GM12872 (cell line): ENCODE measurements at regions not wholly inside any gene's neighbourhood (a gene's known extent, or its start where the extent isn't known, plus 50 kb on each side); places are given as distances from the start of the nearest gene placed in this dataset.
A peak's percentile ranks its signal among the peaks of the same experiment; 100 is the strongest.

ENCODE experiments used
- TF ChIP-seq, protein P1 (sequence below): IDR thresholded peaks from 3 replicates; pipeline ENCODE4 v1.5.1; 2011; ENCODE audit warnings: low read depth, mild to moderate bottlenecking, low read length, moderate library complexity; ENCODE audit not compliant: insufficient read depth

DNA sequence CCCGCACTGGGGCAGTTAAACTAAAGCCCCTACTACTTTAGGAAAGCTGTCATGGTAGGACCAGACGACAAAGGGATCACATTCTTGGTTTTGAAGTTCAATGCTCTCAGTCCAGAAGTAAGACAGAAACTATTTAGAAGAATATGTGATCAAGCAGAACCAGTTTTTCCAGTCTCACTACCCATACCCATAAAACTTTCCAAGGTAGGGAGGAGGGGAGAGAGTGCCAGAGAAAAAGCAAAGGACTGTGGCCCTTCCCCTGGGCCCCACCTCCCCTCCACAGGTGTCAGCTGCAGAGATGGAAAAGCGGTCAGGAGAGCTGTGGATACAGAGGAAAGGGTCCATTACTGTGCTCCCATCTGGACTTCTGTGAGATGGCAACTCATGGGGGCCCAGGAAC lies 587.1 kb downstream of the SOX6 start:
- TF ChIP-seq, protein P1, sequence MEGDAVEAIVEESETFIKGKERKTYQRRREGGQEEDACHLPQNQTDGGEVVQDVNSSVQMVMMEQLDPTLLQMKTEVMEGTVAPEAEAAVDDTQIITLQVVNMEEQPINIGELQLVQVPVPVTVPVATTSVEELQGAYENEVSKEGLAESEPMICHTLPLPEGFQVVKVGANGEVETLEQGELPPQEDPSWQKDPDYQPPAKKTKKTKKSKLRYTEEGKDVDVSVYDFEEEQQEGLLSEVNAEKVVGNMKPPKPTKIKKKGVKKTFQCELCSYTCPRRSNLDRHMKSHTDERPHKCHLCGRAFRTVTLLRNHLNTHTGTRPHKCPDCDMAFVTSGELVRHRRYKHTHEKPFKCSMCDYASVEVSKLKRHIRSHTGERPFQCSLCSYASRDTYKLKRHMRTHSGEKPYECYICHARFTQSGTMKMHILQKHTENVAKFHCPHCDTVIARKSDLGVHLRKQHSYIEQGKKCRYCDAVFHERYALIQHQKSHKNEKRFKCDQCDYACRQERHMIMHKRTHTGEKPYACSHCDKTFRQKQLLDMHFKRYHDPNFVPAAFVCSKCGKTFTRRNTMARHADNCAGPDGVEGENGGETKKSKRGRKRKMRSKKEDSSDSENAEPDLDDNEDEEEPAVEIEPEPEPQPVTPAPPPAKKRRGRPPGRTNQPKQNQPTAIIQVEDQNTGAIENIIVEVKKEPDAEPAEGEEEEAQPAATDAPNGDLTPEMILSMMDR, result no peak

DNA sequence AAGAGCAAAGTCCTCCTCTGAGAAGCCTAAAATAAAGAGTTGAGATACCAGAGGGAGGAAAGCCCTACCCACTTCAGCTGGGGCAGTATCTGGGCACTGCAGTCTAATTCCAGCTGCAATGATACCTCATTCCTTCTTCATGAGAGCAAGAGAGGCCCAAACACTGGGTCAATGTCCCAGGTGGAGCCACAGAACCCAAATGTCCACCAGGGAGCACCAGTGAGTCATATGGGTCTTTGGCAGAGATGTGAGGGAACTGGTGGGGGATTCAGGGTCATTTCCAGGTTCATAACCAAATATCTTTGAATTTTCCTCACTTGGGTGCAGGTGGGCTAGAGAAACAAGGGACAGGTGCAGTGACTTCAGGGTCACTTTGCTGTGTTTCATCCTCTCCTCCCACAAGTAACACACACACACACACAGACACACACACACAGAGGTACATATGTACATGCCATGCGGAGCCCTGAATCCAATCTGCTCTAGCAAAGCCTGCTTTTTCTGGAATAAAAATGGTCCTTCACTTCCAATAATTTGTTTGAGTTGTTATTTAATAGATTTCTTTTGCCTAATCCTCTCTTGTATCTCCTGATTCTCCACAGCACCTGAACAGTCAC lies 585.4 kb downstream of the SOX6 start:
- TF ChIP-seq, protein P1, result peak; percentile 82

DNA sequence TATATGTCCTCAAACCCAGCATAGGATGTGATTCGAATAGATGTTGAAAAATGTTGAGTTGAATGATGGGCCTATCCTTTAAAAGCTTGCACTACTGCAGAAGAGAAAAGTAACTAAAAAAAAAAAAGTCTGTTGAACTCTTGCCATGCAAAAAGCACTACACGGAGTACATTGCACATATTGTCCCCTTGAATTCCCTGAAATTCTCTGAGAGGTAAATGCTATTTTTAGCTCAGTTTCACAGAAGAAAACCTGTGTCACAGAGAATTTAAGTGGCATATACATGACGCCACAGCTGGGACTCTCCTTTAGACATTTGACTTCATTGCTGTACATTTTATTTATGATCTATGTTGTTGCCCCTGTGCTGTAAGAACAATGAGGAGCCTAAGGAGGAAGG lies 583.8 kb downstream of the SOX6 start:
- TF ChIP-seq, protein P1, result no peak

DNA sequence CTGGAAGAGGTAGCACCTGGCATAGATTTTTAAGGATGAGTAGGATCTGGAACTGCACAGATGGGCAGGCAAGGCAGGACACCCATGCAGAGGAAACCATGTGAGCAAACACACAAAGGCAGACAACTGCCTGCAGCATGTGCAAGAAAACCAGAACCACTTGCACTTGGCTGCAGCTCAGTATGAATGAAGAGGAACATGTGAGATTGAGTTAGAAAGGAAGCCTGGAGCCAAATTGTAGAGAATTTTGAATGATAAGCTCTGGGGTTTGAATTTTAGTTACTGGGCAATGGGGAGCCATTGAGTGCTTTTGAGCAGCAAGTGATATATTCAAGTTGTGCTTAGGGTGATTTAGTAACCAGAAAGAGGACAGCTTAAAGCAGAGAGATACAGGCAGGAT lies 583.4 kb downstream of the SOX6 start:
- TF ChIP-seq, protein P1, result no peak

DNA sequence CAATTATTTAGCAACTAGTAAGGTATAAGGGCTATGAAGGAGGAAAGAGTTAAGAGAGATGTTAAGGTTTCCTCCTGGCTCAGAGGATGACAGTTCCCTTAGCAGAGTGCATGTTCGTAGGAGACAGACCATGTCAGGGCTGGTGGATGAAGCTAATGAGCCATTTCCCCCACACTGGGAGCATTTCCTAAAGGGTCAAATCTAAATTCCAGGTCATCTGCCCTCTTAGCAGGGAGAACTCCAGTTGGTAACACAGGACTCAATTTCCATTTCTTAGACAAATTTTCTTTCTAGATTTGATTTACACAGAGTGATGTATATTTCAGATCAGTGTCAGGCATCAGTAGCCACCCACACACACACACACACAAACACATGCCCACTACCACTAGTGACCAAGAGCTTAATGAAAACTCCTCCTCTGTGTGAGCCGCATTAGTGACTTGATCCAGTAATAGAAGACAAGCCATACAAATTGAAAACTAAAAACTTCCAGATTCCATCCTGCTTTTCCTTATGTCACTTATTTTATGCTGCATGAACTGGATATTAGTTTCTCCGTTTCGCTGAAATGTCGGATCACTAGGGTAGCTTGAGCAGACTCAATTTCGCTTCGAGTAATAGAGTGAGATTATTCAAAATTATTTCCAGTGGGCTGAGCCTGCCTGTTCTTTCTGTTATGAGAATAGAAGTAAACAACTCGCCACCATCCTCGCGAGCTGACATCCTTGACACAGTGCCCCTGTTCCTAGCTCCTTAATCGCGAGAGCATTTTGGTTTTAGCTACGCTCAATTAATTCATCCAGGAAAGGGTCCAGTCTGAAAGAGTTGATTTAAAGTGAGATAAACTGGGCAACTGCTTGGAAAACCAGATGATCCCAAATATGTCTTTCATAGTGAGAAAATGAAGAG lies 582.6 kb downstream of the SOX6 start:
- TF ChIP-seq, protein P1, result no peak

DNA sequence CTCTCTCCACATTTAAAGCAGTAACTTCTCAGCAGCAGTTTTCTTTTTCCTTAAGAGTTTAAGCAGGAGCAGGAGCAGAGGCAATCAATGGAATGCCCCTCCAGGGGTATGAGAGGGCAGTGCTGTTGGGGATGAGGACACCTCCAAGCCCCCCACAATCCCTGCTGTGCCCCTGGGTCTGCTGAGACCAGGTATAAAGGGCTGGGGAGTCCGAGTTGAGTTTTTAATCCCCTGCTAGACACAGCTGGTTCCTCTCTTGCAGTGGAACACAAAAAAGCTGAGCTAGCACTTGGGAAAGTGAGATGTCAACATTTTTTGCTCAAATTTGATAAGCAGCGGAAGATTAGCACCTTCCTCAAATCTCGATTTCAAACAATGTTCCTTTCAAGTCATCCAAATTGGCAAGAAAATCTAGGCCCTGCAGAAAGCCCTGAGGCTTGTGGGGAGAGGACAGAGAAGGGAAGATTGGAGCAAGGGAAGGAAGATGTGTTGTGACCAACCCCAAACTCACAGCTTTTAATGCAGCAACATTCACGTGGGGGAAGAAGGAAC lies 581.9 kb downstream of the SOX6 start:
- TF ChIP-seq, protein P1, result no peak

DNA sequence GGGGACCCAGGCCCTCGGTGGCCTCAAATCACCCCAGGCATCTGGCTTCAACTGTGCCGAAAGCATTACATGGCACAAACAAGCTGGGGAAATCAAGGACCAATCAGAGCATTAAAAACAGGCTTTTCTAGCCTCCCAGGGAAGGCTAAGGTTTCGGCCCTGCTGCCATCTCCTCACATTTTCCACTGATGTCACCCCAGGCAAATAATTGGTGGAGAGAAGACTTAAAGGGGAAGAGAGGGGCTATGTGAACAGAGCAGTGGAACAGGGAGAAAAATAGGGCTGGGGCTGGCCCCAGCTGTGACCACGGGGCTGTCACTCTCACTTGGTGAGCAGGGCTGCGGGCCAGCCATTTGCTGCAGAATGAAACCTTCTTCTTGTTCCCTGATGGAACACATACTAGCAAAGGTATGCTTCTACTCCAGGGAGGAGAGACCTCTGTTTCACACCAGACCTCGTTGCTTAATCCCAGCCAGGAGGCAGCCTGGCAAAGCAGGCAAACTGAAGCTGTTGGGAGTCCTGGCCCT lies 581.3 kb downstream of the SOX6 start:
- TF ChIP-seq, protein P1, result no peak
